IMR-90 (cell line): ENCODE measurements at regions not wholly inside any gene's neighbourhood (a gene's known extent, or its start where the extent isn't known, plus 50 kb on each side); places are given as distances from the start of the nearest gene placed in this dataset.
"Not testable (repeated sequence)": the region's sequence is repeated elsewhere in the genome, so short reads cannot be mapped to it uniquely, and the experiment has no call there.

Experiments
- ATAC-seq: fragments of 200-7000 bp; cut with Tn5 transposase; 2 replicates; pipeline ENCODE4 v1.9.1; 2020; ENCODE audit warnings: low read depth, mild to moderate bottlenecking, moderate library complexity
- BruUV-seq: library from RNA; stranded (reverse); fragments of 400-500 nt; replicated peaks from 2 replicates; lab custom pipeline; 2021; lab: Mats Ljungman, UMichigan
- CTCF ChIA-PET: fragments of 300-600 bp; formaldehyde crosslinking; extraction: SDS; loops from one replicate; lab custom pipeline; 2021; ENCODE audit warnings: antibody characterized with exemption; lab: Yijun Ruan, JAX
- POLR2A ChIA-PET: fragments of 300-600 bp; sonication (Branson Sonifier 250); formaldehyde crosslinking; loops from one replicate; lab custom pipeline; 2022; ENCODE audit warnings: antibody characterized with exemption; ENCODE audit not compliant: unreplicated experiment; lab: Charles Lee
- DNase-seq: peaks from one replicate; pipeline ENCODE4 v3.0.0; 2013
- H2AFZ ChIP-seq: replicated peaks from 2 replicates; pipeline ENCODE3; 2013; ENCODE audit warnings: low read length, mild to moderate bottlenecking; ENCODE audit not compliant: poor library complexity
- H2AK5ac ChIP-seq: 2 replicates; pipeline ENCODE4 v1.6.1; 2013; ENCODE audit warnings: low read depth, low read length, inconsistent platforms
- H2AK9ac ChIP-seq: replicated peaks from 2 replicates; pipeline ENCODE3; 2013; ENCODE audit warnings: mild to moderate bottlenecking, low read depth, low read length, moderate library complexity; ENCODE audit not compliant: poor library complexity
- H2BK120ac ChIP-seq: 2 replicates; pipeline ENCODE4 v1.6.1; 2013; ENCODE audit warnings: low read depth, low read length, inconsistent platforms
- H2BK15ac ChIP-seq: 3 replicates; pipeline ENCODE4 v1.6.1; 2013; ENCODE audit warnings: low read depth, low read length, inconsistent platforms
- H2BK20ac ChIP-seq: 2 replicates; pipeline ENCODE4 v1.6.1; 2013; ENCODE audit warnings: low read depth, mild to moderate bottlenecking, inconsistent platforms, low read length, moderate library complexity
- H2BK5ac ChIP-seq: 2 replicates; pipeline ENCODE4 v1.6.1; 2013; ENCODE audit warnings: mild to moderate bottlenecking, low read depth, low read length, inconsistent platforms; ENCODE audit not compliant: poor library complexity, severe bottlenecking
- H3K14ac ChIP-seq: replicated peaks from 2 replicates; pipeline ENCODE4 v1.6.1; 2013; ENCODE audit warnings: low read depth, low read length, inconsistent platforms
- H3K18ac ChIP-seq: 2 replicates; pipeline ENCODE4 v1.6.1; 2013; ENCODE audit warnings: low read depth, low read length, control low read depth
- H3K23ac ChIP-seq: 2 replicates; pipeline ENCODE4 v1.6.1; 2013; ENCODE audit warnings: low read depth, low read length, inconsistent platforms
- H3K27ac ChIP-seq: 2 replicates; pipeline ENCODE4 v1.5.1; 2013; ENCODE audit warnings: mild to moderate bottlenecking, control low read depth, low read length; ENCODE audit not compliant: insufficient read depth
- H3K27me3 ChIP-seq: 2 replicates; pipeline ENCODE4 v1.6.1; 2013; ENCODE audit warnings: low read length; ENCODE audit not compliant: control insufficient read depth, insufficient read depth
- H3K36me3 ChIP-seq: 2 replicates; pipeline ENCODE4 v1.6.1; 2013; ENCODE audit warnings: low read length, mixed read lengths; ENCODE audit not compliant: control insufficient read depth, insufficient read depth
- H3K4ac ChIP-seq: 2 replicates; pipeline ENCODE4 v1.6.1; 2013; ENCODE audit warnings: low read depth, low read length, inconsistent platforms
- H3K4me1 ChIP-seq: 2 replicates; pipeline ENCODE4 v1.6.1; 2013; ENCODE audit warnings: low read length, mixed read lengths; ENCODE audit not compliant: control insufficient read depth, insufficient read depth
- H3K4me2 ChIP-seq: 2 replicates; pipeline ENCODE4 v1.6.1; 2013; ENCODE audit warnings: low read depth, mild to moderate bottlenecking, control low read depth, low read length, moderate library complexity
- H3K4me3 ChIP-seq: 2 replicates; pipeline ENCODE4 v1.5.1; 2013; ENCODE audit warnings: low read depth, mild to moderate bottlenecking, control low read depth, low read length, moderate library complexity; ENCODE audit not compliant: insufficient read depth
- H3K56ac ChIP-seq: 2 replicates; pipeline ENCODE4 v1.6.1; 2013; ENCODE audit warnings: low read length, inconsistent platforms; ENCODE audit not compliant: insufficient read depth; ENCODE audit errors: extremely low read depth
- H3K79me1 ChIP-seq, 2 experiments: 2 replicates each; pipeline ENCODE4 v1.6.1; 2013; ENCODE audit warnings: low read length in 2 of 2, inconsistent platforms in 1 of 2, low read depth in 1 of 2
- H3K9ac ChIP-seq: 2 replicates; pipeline ENCODE4 v1.6.1; 2013; ENCODE audit warnings: low read depth, low read length, control low read depth
- H3K9me1 ChIP-seq: 2 replicates; pipeline ENCODE4 v1.6.1; 2013; ENCODE audit warnings: low read length, inconsistent platforms; ENCODE audit not compliant: insufficient read depth
- H3K9me3 ChIP-seq: 2 replicates; pipeline ENCODE4 v1.6.1; 2013; ENCODE audit warnings: low read length; ENCODE audit not compliant: control insufficient read depth, insufficient read depth
- H4K20me1 ChIP-seq: 2 replicates; pipeline ENCODE4 v1.6.1; 2013; ENCODE audit warnings: low read length, inconsistent platforms; ENCODE audit not compliant: insufficient read depth
- H4K5ac ChIP-seq: 2 replicates; pipeline ENCODE4 v1.6.1; 2013; ENCODE audit warnings: mild to moderate bottlenecking, low read depth, low read length, control low read depth
- H4K8ac ChIP-seq, 2 experiments: 2 replicates each; pipeline ENCODE4 v1.6.1; 2013; ENCODE audit warnings: low read depth in 2 of 2, low read length in 2 of 2, control low read depth in 1 of 2, inconsistent platforms in 1 of 2
- H4K91ac ChIP-seq: 2 replicates; pipeline ENCODE4 v1.6.1; 2013; ENCODE audit warnings: low read depth, low read length, inconsistent platforms; ENCODE audit not compliant: insufficient read depth
- FOS ChIP-seq: fragments of 150-350 bp; IDR thresholded peaks from 2 replicates; pipeline ENCODE4 v1.6.1; 2016; ENCODE audit warnings: low read depth, low read length
- POLR2A ChIP-seq: IDR thresholded peaks from 2 replicates; pipeline ENCODE4 v1.6.1; 2012; ENCODE audit warnings: mild to moderate bottlenecking, low read depth, low read length
- RAD21 ChIP-seq: IDR thresholded peaks from 2 replicates; pipeline ENCODE4 v1.6.1; 2012; ENCODE audit warnings: low read length, improper control_type of control experiment
- SMC3 ChIP-seq: fragments of 150-350 bp; IDR thresholded peaks from 2 replicates; pipeline ENCODE4 v1.6.1; 2016; ENCODE audit warnings: low read depth, mild to moderate bottlenecking, antibody characterized with exemption, low read length, moderate library complexity
- WGBS, 2 experiments: methylation state at CpG; one replicate each; pipeline versions ENCODE4 v1.1.5 to v1.1.7; 2013; ENCODE audit warnings: missing lambda C conversion rate in 2 of 2; ENCODE audit not compliant: insufficient read length in 1 of 2; ENCODE audit errors: extremely low coverage in 2 of 2; 5-methylcytosine and 5-hydroxymethylcytosine counted together
- dilution Hi-C: fragments of 300-500 bp; cut with HindIII; formaldehyde crosslinking; loops from one replicate; pipeline ENCODE4 v1.14.3; 2018; ENCODE audit warnings: low sequenced_read_pairs; ENCODE audit not compliant: unreplicated experiment
- in situ Hi-C: fragments of 300-500 bp; cut with MboI; formaldehyde crosslinking; loops from 3 replicates; pipeline ENCODE4 v1.14.3; 2019; ENCODE audit warnings: low sequenced_read_pairs, inconsistent platforms, mixed read lengths
- intact Hi-C: fragments of 100-400 bp; cut with micrococcal nuclease; formaldehyde crosslinking; loops from 2 replicates; pipeline ENCODE4 v1.10.0; 2022
- TF ChIP-seq, protein P1 (sequence below): conservative IDR thresholded peaks from 2 replicates; pipeline ENCODE4 v1.5.1; 2012; ENCODE audit warnings: mild to moderate bottlenecking, low read depth, low read length, improper control_type of control experiment

DNA sequence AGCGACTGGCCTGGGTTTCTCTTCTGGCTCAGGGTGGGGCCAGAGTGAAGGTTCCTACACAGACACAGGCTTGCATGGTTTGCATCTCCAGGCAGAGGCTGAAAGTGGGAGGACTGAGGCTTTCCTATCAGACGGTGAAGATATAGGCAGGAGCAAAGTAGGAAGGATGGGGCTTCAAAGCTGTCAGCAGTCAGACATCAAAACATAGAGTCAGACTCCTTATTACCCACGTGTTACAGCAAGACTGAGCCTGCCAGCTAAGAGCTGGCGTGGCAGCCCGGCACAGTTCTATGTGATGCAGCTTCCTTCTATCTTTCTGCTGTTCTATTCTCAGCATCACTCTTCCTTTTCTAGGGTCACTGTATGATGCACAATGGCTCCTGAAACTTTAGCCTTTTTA is 445.1 kb downstream of the DOK5 start:
- POLR2A ChIA-PET, result no interaction called here
- no peaks in the 10 kb centered on the region for H3K36me3 ChIP-seq
- no CpG with 5 or more reads among the region's 5 CpGs for WGBS, 2 experiments
- no peak overlapping the region for H2BK5ac ChIP-seq
- no peak overlapping the region for H4K8ac ChIP-seq
- no peak for TF ChIP-seq POLR2A
- TF ChIP-seq, protein P1, sequence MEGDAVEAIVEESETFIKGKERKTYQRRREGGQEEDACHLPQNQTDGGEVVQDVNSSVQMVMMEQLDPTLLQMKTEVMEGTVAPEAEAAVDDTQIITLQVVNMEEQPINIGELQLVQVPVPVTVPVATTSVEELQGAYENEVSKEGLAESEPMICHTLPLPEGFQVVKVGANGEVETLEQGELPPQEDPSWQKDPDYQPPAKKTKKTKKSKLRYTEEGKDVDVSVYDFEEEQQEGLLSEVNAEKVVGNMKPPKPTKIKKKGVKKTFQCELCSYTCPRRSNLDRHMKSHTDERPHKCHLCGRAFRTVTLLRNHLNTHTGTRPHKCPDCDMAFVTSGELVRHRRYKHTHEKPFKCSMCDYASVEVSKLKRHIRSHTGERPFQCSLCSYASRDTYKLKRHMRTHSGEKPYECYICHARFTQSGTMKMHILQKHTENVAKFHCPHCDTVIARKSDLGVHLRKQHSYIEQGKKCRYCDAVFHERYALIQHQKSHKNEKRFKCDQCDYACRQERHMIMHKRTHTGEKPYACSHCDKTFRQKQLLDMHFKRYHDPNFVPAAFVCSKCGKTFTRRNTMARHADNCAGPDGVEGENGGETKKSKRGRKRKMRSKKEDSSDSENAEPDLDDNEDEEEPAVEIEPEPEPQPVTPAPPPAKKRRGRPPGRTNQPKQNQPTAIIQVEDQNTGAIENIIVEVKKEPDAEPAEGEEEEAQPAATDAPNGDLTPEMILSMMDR, result no peak
- no peak for TF ChIP-seq RAD21
- no peak for TF ChIP-seq SMC3
- no peak for TF ChIP-seq FOS
- no peak overlapping the region for H2AK9ac ChIP-seq
- no peak overlapping the region for H3K23ac ChIP-seq
- H3K4ac ChIP-seq, result no peak overlapping the region
- in situ Hi-C loops, result no loop called here
- H3K27me3 ChIP-seq, result no peaks in the 10 kb centered on the region
- intact Hi-C loops, result no loop called here
- peaks cover 19% of the 10 kb centered on the region for H3K9me3 ChIP-seq
- H4K20me1 ChIP-seq, result no peaks in the 10 kb centered on the region
- H4K5ac ChIP-seq, result no peak overlapping the region
- no peaks in the 10 kb centered on the region for H3K4me1 ChIP-seq
- H2BK120ac ChIP-seq, result no peak overlapping the region
- ATAC-seq (no peak), DNase-seq (no peak)
- no peak overlapping the region for H3K27ac ChIP-seq
- no TSS peak for BruUV-seq
- no peak overlapping the region for H3K56ac ChIP-seq
- no peak overlapping the region for H3K9ac ChIP-seq
- CTCF ChIA-PET, result no interaction called here
- dilution Hi-C loops, result no loop called here
- no peak overlapping the region for H4K91ac ChIP-seq
- no peak overlapping the region for H2AFZ ChIP-seq
- H3K4me2 ChIP-seq, result no peak overlapping the region
- H3K18ac ChIP-seq, result no peak overlapping the region
- H2BK20ac ChIP-seq, result no peak overlapping the region
- H3K79me1 ChIP-seq, result no peaks in the 10 kb centered on the region
- H3K14ac ChIP-seq, result no peak overlapping the region
- no peak overlapping the region for H2BK15ac ChIP-seq
- H3K9me1 ChIP-seq, result no peaks in the 10 kb centered on the region
- no peak overlapping the region for H2AK5ac ChIP-seq
- H3K4me3 ChIP-seq, result no peak overlapping the region

DNA sequence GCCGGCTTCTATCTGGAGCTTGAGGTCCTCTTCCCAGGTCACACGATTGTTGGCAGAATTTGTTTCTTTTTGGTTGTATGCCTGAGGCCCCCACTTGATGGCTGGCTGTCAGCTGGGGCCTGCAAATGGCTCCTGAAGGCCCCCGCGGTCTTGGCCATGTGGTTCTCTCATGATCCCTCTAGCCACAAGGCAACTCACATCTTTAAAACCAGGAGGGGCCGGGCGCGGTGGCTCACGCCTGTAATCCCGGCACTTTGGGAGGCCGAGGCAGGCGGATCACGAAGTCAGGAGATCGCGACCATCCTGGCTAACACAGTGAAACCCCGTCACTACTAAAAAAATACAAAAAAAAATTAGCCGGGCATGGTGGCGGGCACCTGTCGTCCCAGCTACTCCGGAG is 443.6 kb downstream of the DOK5 start:
- CTCF ChIA-PET, BruUV-seq, H2BK5ac ChIP-seq, H3K14ac ChIP-seq, H3K9me1 ChIP-seq, H2AK5ac ChIP-seq, H4K20me1 ChIP-seq, H2AK9ac ChIP-seq, H3K4me1 ChIP-seq, H2BK15ac ChIP-seq, DNase-seq, H3K4me3 ChIP-seq, H3K56ac ChIP-seq, H3K36me3 ChIP-seq, H3K79me1 ChIP-seq, H3K4ac ChIP-seq, H3K18ac ChIP-seq, dilution Hi-C loops, H2BK20ac ChIP-seq, H3K27me3 ChIP-seq, intact Hi-C loops, POLR2A ChIA-PET, H4K5ac ChIP-seq, H2AFZ ChIP-seq, H3K4me2 ChIP-seq, in situ Hi-C loops, H3K9ac ChIP-seq, H4K91ac ChIP-seq, H4K8ac ChIP-seq, H3K27ac ChIP-seq, ATAC-seq, H2BK120ac ChIP-seq, H3K23ac ChIP-seq: not testable (repeated sequence)
- peaks cover 20% of the 10 kb centered on the region for H3K9me3 ChIP-seq
- 71% methylated on average over 2 of the region's 19 CpGs; no CpG with 5 or more reads in 1 of the 2 experiments for WGBS, 2 experiments
